ENCODE measurements at regions not wholly inside any gene's neighbourhood (a gene's known extent, or its start where the extent isn't known, plus 50 kb on each side); places are given as distances from the start of the nearest gene placed in this dataset.

DNA sequence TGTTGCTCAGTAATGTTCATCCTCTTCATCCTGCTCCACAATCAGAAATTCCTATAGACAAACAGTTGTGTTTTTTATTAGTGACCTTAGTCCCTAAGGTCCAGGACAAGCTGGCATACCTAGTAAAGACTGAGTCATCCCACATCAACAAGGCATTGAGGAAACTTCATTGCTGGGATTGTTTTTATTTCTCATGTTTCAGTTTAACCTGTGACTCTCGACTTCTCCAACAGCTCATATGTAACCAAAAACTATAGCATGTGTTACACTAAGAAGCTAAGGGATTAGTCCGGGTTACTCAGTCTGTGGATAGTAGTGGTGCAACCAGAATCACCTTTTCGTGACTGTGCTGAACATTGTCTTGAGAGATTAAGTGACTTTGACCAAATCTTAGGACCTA is 292.1 kb downstream of the RDH14 start:
- TF ChIP-seq, protein P1, sequence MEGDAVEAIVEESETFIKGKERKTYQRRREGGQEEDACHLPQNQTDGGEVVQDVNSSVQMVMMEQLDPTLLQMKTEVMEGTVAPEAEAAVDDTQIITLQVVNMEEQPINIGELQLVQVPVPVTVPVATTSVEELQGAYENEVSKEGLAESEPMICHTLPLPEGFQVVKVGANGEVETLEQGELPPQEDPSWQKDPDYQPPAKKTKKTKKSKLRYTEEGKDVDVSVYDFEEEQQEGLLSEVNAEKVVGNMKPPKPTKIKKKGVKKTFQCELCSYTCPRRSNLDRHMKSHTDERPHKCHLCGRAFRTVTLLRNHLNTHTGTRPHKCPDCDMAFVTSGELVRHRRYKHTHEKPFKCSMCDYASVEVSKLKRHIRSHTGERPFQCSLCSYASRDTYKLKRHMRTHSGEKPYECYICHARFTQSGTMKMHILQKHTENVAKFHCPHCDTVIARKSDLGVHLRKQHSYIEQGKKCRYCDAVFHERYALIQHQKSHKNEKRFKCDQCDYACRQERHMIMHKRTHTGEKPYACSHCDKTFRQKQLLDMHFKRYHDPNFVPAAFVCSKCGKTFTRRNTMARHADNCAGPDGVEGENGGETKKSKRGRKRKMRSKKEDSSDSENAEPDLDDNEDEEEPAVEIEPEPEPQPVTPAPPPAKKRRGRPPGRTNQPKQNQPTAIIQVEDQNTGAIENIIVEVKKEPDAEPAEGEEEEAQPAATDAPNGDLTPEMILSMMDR (IDR thresholded peaks at IDR 0.05): no peak
- no peak for TF ChIP-seq ZFX (IDR thresholded peaks at IDR 0.05; ENCODE audit: borderline replicate concordance)
